ENCODE measurements at regions not wholly inside any gene's neighbourhood (a gene's known extent, or its start where the extent isn't known, plus 50 kb on each side); places are given as distances from the start of the nearest gene placed in this dataset.

GRCh38 chr5:1667648-1668140 is 131.9 kb downstream of the MRPL36 start:
- TF ChIP-seq HOXA7 (CRISPR knock-in tag; IDR thresholded peaks at IDR 0.05; ENCODE audit: borderline replicate concordance) (no peak), ZBTB48 (tag by site-specific recombination; IDR thresholded peaks at IDR 0.05) (no peak), ZNF138 (tag by site-specific recombination; IDR thresholded peaks at IDR 0.05; ENCODE audit: borderline replicate concordance) (no peak), ZNF530 (tag by site-specific recombination; IDR thresholded peaks at IDR 0.05; ENCODE audit: low read depth) (no peak), ZNF366 (tag by site-specific recombination; conservative IDR thresholded peaks at IDR 0.05) (no peak), ZNF175 (tag by site-specific recombination; IDR thresholded peaks at IDR 0.05) (no peak), SETDB1 (IDR thresholded peaks at IDR 0.05; ENCODE audit: insufficient read length, low read length) (no peak), ZNF121 (tag by site-specific recombination; IDR thresholded peaks at IDR 0.05) (no peak), ZNF639 (tag by site-specific recombination; IDR thresholded peaks at IDR 0.05) (no peak), KLF10 (tag by site-specific recombination; IDR thresholded peaks at IDR 0.05) (no peak), ZNF555 (tag by site-specific recombination; conservative IDR thresholded peaks at IDR 0.05) (no peak), ZNF155 (tag by site-specific recombination; IDR thresholded peaks at IDR 0.05) (no peak)
- TF ChIP-seq, protein P1, sequence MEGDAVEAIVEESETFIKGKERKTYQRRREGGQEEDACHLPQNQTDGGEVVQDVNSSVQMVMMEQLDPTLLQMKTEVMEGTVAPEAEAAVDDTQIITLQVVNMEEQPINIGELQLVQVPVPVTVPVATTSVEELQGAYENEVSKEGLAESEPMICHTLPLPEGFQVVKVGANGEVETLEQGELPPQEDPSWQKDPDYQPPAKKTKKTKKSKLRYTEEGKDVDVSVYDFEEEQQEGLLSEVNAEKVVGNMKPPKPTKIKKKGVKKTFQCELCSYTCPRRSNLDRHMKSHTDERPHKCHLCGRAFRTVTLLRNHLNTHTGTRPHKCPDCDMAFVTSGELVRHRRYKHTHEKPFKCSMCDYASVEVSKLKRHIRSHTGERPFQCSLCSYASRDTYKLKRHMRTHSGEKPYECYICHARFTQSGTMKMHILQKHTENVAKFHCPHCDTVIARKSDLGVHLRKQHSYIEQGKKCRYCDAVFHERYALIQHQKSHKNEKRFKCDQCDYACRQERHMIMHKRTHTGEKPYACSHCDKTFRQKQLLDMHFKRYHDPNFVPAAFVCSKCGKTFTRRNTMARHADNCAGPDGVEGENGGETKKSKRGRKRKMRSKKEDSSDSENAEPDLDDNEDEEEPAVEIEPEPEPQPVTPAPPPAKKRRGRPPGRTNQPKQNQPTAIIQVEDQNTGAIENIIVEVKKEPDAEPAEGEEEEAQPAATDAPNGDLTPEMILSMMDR (tag by site-specific recombination; IDR thresholded peaks at IDR 0.05): no peak
- TF ChIP-seq, protein P2, sequence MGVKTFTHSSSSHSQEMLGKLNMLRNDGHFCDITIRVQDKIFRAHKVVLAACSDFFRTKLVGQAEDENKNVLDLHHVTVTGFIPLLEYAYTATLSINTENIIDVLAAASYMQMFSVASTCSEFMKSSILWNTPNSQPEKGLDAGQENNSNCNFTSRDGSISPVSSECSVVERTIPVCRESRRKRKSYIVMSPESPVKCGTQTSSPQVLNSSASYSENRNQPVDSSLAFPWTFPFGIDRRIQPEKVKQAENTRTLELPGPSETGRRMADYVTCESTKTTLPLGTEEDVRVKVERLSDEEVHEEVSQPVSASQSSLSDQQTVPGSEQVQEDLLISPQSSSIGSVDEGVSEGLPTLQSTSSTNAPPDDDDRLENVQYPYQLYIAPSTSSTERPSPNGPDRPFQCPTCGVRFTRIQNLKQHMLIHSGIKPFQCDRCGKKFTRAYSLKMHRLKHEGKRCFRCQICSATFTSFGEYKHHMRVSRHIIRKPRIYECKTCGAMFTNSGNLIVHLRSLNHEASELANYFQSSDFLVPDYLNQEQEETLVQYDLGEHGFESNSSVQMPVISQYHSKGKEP (tag by site-specific recombination; IDR thresholded peaks at IDR 0.05): no peak

All from HEK293 (cell line).